Fibroblast of skin of scalp (primary cell): ENCODE measurements at regions not wholly inside any gene's neighbourhood (a gene's known extent, or its start where the extent isn't known, plus 50 kb on each side); places are given as distances from the start of the nearest gene placed in this dataset.
"Not testable (repeated sequence)": the region's sequence is repeated elsewhere in the genome, so short reads cannot be mapped to it uniquely, and the experiment has no call there.

Experiments
- DNase-seq: peaks from one replicate; pipeline ENCODE4 v3.0.0-alpha.2; 2013

DNA sequence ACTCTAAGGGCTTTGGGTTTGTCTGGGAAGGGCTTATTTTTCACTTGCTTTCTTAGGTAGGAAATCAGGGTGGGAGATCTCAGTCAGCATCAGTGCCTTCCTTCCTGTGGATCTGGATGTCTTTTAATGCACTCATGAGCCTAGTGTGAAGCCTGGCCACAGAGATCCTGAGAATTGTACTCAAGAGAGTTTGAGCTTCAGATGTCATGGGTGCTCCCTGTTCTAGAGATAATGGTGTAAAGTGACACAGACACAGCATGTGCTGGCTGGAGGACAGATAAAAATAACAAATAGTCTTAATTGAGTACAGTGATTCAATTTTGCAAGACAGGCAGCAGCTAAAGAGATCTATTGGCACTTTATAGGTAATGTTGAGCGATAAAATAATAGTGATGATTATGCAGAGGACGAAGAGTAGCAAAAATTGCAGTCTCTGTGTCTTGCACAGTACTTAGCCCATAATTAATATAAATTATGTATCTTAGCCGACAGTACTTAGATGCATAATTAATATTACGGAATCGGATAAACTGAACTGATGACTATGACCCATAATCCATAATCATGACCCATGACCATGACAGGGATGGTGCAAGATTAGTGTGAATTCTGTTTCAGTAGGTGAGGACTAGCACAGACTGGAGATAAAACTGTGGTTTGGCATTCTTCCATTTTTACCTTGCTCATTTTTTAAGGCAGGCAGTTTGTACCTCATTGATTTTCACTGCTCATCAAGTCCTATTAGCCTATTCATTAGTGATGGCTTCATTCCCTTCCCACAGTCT lies 408.7 kb upstream of the PIK3R1 start:
- DNase-seq: no peak

DNA sequence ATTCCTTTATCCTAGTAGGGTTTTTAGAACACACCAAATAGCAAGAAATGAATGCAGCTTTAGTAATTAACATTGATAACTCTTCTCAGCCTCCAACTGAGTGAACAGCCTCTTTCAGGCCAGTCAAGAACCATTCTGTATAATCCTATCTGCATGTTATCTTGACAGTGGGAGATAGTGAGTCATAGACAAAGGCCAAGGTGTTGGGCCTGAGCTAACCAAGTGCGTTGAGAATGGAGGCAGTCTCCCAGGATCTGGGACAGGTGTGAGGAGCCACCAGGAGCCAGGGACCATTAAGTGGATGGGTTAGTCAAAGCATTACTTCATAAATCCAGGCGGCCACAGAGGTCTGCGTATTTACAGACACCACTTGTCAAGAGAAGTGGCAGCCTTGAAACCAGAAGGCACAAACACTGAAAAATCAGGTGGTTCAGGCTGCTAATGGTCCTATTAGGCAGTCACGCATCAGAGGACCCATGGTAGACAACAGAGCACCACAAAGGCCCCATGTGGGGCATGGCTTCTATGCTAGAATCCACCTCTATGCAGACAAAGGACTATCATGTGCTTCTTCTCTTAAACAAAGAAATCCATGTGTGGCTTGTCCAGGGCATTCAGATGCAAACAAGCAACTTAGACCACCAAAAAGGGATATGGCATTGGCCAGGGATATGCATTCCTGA lies 409.7 kb upstream of the PIK3R1 start:
- DNase-seq: no peak

DNA sequence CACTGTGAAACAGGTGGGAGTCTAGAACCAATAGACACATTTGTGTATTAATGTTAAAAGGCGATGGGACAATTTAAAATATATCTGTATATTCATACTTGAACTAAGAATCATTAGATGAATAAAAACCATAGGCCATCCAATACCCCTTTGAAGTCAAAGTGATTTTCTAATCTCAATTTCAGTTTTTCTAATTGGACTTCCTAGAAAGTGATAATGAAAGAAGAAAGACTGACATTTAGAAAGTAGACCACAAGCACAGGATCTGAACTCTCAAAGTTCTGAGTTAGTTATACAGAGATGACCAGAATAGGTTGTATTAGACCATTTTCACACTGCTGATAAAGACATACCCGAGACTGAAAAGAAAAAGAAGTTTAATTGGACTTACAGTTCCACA lies 412.8 kb upstream of the PIK3R1 start:
- no peak for DNase-seq

DNA sequence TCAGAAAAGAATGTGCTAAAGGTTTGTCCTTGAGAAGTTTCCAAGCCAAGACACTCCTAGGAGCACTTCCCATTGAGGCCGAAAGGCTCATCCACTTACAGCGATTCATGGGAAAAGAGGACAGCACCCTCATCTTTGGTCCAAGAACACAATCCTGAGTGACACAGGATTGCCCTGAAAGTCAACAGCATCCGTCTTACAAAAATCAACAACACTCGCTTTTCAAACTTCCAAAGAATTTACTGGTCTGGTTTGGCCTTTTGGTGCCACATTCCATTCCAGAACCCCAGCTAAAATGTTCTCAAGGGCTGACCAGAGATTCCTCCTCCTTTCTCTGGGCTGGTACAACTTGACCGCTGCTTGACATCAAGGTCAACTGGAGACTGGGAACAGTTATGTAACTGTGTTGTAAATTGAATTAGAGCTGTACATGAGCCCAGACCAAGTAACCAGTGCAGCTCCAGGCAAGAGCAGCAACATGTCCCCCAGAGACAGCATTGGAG lies 415.8 kb upstream of the PIK3R1 start:
- peak; percentile 46 for DNase-seq

DNA sequence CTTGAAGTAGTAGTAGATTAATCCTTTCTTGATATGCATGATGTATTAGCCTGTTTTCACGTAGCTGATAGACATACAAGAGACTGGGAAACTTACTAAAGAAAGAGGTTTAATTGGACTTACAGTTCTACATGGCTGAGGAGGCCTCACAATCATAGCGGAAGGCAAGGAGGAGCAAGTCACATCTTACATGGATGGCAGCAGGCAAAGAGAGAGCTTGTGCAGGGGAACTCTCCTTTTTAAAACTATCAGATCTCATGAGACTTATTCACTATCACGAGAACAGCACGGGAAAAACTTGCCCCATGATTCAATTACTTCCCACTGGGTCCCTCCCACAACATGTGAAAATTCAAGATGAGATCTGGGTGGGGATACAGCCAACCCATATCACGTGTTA lies 417.1 kb upstream of the PIK3R1 start:
- not testable (repeated sequence) for DNase-seq

DNA sequence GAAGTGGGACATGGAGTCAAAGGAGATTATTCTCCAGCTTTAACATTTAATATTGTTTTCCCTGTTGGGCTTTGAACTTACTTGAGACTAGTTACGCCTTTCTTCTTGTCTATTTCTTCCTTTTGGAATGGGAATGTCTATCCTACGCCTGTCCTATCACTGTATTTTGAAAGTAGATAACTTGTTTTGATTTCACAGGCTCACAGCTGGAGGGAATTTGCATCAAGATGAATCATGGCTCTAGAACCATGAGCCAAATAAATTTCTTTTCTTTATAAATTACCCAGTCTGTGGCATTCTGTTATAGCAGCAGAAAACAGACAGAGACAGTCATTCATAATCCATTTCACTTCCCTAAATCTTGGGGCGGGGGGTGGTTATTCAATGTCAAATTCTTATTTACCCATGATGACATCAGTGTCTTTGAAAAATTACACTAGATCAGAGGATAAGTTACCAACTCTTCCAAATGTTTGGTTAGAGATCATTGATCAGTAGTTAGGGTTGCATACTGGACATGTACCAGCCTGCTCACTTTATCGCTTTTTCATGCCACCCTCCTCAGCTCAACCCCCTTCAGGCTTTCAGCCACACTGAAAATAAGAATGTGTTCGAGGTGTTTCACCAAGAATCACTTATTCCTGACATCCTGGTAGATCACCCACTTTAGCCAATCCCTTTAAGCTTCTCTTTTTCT lies 419.6 kb upstream of the PIK3R1 start:
- peak; percentile 49 for DNase-seq

DNA sequence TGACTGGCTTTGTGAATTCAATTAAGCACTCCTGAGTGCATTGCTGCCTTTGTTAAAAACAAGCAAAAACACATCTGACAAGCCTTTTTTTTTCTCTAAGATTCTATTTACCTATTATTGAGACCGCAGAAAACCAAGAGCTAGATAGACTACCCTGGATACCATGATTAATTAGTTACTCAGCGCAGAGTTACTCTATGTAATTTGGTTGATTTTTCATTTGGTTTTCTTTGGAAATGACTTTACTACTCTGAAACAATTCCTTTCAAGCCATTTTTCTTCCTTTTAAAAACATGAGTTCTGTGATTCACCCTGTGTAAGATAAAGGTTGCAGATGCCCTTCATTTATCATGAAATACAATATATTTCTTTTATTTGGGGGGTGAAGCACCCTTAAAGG lies 421.6 kb upstream of the PIK3R1 start:
- DNase-seq: no peak

DNA sequence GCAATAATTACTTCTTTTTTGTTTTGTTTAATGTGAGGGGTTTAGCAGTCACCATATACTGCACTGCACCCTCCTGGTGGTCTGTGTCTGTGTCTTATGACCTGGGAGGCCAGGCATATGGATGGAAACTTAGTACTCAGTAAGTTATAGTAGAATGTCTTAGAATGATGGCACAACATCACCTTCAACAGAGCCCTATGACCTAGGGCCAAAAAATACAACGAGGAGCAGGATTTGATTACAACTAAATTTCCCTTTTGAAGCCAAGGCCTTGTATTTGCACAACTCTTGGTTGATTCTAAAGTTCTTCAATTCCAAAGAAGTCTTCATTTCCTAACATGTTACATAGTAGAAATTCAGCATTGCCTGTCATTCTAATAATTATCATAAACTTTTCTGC lies 422.1 kb upstream of the PIK3R1 start:
- no peak for DNase-seq

DNA sequence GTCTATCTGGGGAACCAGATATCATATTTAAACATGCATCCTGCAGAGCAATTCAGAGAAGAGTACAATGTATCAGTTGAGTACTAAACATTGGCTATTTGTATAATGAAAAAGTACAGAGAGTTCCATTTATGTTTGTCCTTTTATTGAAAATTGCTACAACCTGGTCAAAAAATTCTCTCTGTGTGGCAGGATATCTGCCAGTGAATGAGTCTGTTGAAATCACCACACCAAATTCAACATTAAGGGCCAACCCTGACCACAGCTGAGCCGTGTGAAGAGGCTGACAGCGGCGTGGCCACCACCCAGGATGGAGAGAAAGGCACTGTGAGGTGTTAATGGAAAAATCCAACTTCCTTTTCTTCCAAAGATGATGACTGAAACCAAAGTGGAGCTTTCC lies 422.7 kb upstream of the PIK3R1 start:
- no peak for DNase-seq

DNA sequence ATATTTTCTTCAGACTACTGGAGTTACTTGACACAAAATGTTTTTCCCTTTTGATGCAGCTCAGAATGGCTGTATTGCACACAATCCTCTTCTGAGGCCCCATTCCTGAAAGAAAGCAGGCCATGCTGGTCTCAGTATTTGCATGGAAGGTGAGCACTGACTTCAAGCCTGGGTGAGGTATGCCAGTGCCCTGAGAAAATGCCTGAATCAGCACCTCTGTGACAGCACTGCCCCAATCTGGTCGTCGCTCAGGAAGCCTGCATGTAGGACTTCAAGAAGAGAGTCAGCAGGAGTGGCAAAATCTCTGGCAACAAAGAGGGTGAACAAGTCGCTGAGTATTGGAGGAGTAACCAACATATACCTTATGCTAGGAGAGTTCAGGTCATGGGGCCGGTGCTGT lies 425.2 kb upstream of the PIK3R1 start:
- no peak for DNase-seq

DNA sequence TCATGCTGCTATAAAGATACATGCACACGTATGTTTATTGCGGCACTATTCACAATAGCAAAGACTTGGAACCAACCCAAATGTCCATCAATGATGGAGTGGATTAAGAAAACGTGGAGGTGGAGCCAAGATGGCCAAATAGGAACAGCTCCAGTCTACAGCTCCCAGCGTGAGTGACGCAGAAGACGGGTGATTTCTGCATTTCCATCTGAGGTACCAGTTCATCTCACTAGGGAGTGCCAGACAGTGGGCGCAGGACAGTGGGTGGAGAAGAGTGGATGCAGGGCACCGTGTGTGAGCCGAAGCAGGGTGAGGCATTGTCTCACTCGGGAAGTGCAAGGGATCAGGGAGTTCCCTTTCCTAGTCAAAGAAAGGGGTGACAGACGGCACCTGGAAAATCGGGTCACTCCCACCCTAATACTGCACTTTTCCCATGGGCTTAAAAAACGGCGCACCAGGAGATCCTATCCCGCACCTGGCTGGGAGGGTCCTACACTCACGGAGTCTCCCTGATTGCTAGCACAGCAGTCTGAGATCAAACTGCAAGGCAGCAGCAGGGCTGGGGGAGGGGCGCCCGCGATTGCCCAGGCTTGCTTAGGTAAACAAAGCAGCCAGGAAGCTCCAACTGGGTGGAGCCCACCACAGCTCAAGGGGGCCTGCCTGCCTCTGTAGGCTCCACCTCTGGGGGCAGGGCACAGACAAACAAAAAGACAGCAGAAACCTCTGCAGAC lies 435.5 kb upstream of the PIK3R1 start:
- not testable (repeated sequence) for DNase-seq

DNA sequence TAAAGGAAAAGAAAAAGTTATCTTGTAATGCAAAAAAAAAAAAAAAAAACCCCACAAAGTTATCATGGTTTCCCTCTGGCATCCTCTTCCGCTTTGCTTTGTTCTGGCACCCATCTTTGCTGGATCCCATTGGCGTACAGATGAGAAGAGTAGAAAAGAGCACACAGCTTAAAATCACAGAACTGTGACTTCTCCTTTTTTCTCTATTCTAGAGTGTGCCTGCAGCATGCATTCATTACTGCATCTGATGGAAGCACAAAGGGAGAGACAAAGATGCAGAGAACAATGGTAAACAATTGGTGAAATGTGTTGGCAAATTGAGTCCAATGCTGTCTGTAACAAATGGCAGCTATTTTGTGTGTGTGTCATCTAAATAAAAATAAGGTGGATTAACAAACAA lies 440.8 kb upstream of the PIK3R1 start:
- no peak for DNase-seq

DNA sequence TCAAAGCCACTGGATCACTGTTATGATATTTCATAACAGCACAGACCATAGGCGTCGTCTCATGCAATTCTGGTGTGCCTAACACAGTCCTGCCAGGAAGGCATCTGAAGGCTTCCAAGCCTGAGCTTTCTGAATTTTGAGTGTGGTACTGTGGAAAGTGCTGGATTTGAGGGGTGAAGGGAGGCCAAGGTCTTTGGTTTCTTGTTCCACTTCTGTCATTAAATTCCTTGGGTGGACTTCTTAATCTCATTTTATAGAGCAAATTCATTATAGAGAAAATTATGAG lies 441.3 kb upstream of the PIK3R1 start:
- DNase-seq: peak; percentile 12

DNA sequence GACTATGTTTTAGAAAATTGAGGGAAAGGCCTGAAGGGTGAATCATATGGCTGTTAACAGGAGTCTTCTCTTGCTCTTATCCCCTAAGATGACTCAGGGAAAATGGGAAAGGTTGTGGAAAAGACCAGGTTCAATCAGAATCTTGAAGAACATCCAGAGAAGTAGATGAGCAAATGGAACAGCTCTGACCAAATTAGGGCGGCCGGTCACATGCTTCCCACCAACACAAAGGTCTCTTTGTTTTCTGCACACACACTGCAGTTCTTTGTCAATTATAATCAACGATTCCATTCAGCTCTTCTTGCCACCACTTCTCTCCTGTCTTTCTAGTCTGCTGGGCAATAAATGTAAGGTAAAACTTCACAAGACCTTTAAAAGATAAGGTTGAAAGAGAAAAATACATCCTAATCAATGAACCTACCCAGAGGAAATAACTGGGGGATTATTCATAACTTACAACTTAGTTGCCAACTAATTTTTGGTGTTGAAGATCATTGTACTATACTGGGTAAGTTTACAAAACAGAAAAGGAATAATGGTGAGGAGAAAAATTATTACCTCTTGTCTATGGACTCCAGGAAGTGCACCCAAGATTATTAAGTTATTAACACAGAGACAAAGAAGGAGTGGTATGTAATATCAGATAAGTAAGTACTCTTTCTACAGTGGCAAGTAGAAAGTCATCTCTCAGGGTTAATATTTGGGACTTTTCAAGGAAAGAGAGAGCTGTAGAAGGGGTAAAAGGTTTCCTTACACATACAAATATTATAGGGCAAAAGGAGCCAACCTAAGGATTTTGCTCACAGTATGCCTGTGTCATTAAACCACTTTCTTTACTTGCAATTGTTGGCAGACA lies 441.9 kb upstream of the PIK3R1 start:
- DNase-seq: peak; percentile 46

DNA sequence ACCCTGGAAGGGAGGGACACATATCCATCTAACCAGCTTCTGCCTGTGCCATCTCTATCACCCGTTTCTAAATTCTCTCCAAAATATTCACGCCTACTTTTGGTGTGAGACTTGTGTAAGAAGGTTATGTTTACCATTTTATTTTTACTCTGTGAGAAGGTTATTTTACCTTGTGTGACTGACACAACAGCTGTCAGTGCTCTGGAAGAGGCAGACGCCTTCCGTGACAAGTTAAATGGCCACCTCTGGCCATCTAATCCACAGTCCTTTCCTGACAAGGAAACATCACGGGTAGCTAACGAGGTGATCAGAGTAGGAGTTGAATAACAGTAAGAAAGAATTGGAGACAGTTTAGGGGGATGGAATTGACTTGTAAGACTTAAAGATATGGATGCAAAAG lies 443.8 kb upstream of the PIK3R1 start:
- DNase-seq: no peak

DNA sequence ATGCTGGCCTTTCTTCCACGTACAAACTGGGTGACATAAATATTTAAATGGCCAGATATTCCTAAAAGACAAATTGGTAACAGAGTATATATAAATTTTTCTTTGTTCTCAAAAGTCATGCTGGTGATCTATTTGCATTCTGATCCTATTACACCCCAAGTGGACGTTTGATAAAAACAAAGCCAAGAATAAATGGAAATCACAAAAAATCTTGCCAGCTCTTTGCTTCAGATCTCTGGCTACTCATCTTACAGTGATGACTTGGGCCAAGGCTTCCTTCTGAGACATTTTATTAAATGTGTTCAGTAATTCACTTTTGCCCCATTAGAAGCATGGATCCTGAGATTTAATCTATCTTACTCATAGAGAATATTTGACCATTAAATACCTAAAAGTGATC lies 444.3 kb upstream of the PIK3R1 start:
- no peak for DNase-seq

DNA sequence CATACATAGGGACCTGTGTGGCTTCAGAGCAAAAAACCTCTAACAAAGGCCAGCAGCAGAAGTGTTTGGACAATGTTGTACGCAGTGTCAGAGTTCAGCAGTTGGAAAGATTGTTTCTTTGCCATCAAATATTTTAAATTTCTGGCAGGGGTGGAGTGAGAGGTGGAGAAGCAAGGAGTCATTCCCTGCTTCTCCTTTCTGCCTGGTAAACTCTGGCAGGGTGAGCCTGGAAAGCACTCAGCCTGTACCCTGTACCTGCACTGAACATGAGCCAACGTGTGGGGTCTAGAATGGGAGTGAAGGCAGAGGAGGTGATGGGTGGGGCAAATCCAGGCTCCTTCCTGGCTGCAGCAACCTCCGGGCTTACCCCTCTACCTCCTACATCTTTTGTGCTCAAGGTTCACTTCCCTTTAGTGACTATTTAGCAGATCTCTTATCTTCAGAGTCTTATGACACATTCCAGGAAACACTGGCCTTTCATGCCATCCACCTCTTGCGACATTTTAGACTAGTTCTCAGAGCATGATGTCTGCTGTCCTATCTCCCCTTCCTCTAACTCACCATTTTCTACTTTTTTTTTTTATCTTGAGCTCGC lies 445.0 kb upstream of the PIK3R1 start:
- DNase-seq: no peak

DNA sequence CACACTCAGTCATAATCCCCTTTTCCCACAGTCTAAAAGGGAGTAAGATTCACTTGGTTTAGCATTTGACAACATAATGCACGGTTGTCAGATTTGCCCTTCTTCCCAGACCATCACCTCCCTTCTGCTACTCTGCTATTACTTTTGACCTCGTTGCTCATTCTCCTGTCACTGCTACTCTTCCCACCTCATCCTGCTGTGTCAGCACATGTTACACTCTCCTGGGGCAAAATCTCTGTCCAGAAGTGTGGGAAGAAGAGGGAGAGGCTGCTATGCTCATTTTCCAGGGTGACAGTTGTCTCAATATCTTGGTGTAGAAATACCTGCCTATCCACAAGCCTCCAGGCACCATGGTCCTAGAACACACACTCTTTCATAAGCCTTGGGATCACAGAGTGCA lies 449.9 kb upstream of the PIK3R1 start:
- no peak for DNase-seq

DNA sequence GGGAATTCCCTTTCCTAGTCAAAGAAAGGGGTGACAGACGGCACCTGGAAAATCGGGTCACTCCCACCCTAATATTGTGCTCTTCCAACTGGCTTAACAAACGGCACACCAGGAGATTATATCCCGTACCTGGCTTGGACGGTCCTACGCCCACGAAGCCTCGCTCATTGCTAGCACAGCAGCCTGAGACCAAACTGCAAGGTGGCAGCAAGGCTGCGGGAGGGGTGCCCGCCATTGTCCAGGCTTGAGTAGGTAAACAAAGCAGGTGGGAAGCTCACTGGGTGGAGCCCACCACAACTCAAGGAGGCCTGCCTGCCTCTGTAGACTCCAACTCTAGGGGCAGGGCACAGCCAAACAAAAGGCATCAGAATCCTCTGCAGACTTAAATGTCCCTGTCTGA lies 457.8 kb upstream of the PIK3R1 start:
- DNase-seq: not testable (repeated sequence)

DNA sequence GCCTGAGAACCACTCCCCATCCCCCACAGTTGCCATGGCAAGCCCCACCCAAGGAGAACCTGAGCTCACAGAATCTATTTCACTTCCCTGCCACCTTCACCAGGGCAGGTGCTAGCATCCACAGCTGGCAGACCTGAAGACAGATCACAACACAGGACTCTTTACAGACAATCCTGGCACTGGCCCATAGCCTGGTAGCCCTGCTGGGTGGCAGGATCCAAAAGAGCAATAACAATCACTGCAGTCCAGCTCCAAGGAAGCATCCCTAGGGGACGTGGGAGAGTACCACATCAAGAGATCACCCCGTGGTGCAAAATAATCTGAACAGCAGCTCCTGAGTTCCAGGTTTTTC lies 463.2 kb upstream of the PIK3R1 start:
- DNase-seq: no peak

DNA sequence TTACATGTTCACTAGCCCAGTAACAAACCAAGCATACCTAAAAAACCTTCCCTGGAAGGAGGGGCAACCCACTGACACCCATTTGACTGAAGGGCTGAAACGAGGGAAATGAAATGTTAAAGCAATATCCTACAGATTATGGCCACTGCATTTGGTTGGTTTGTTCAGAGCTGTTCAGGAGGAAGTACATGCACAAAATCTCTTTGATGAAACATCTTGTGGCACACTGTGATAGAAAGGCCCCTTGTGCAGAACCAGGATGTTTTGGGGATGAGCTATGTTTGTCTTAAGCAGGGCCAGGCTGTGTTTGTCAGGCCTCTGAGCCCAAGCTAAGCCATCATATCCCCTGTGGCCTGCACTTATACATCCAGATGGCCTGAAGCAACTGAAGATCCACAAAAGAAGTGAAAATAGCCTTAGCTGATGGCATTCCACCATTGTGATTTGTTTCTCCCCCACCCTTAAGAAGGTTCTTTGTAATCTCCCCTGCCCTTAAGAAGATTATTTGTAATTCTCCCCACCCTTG lies 467.3 kb upstream of the PIK3R1 start:
- DNase-seq: no peak

DNA sequence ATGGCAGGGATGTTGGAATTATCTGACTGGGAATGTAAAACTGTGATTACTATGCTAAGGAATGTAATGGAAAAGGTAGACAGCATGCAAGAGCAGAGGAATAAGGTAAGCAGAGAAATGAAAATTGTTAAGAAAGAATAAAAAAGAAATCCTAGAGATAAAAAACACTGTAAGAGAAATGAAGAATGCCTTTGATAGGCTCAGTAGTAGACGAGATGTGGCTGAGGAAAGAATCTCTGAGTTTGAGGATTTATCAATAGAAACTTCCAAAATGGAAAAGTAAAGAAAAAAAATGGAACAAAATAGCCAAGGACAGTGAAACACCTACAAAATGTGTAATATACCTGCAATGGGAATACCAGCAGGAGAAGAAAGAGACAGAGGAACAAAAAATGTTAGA lies 468.5 kb upstream of the PIK3R1 start:
- DNase-seq: no peak
